HG02623 (cell line): ENCODE measurements at regions not wholly inside any gene's neighbourhood (a gene's known extent, or its start where the extent isn't known, plus 50 kb on each side); places are given as distances from the start of the nearest gene placed in this dataset.

Source experiments
- ATAC-seq: cut with Tn5 transposase; IDR thresholded peaks from one replicate; pipeline ENCODE4 v1.9.1; 2021; ENCODE audit warnings: moderate library complexity; ENCODE audit not compliant: unreplicated experiment

- no peak for ATAC-seq
Measured at GRCh38 chr10:8731121-8732095, 676.9 kb downstream of the GATA3 start.

GRCh38 chr10:8738987-8739386, 684.5 kb downstream of the GATA3 start:
- no peak for ATAC-seq

GRCh38 chr10:8752146-8752843, 697.8 kb downstream of the GATA3 start:
- no peak for ATAC-seq

GRCh38 chr10:8758029-8758428, 703.5 kb downstream of the GATA3 start:
- no peak for ATAC-seq

- no peak for ATAC-seq
Measured at GRCh38 chr10:8766899-8767298, 712.4 kb downstream of the GATA3 start.

GRCh38 chr10:8767591-8767990, 713.1 kb downstream of the GATA3 start:
- no peak for ATAC-seq

GRCh38 chr10:8768341-8768740, 713.9 kb downstream of the GATA3 start:
- no peak for ATAC-seq

- ATAC-seq = no peak
Measured at GRCh38 chr10:8768852-8769251, 714.4 kb downstream of the GATA3 start.

GRCh38 chr10:8776926-8777622, 722.6 kb downstream of the GATA3 start:
- no peak for ATAC-seq

GRCh38 chr10:8778713-8779112, 724.2 kb downstream of the GATA3 start:
- ATAC-seq = no peak

- no peak for ATAC-seq
Measured at GRCh38 chr10:8787649-8788048, 733.2 kb downstream of the GATA3 start.

- ATAC-seq = no peak
Measured at GRCh38 chr10:8790390-8790789, 735.9 kb downstream of the GATA3 start.

- no peak for ATAC-seq
Measured at GRCh38 chr10:8794860-8795259, 740.4 kb downstream of the GATA3 start.

- no peak for ATAC-seq
Measured at GRCh38 chr10:8800426-8800825, 745.9 kb downstream of the GATA3 start.

GRCh38 chr10:8803992-8804391, 749.5 kb downstream of the GATA3 start:
- ATAC-seq = no peak

- no peak for ATAC-seq
Measured at GRCh38 chr10:8810677-8811076, 756.2 kb downstream of the GATA3 start.

GRCh38 chr10:8811201-8811600, 756.7 kb downstream of the GATA3 start:
- ATAC-seq = no peak

GRCh38 chr10:8815969-8816368, 761.5 kb downstream of the GATA3 start:
- no peak for ATAC-seq

- ATAC-seq = no peak
Measured at GRCh38 chr10:8817299-8817698, 762.8 kb downstream of the GATA3 start.

GRCh38 chr10:8825611-8826010, 771.1 kb downstream of the GATA3 start:
- ATAC-seq = no peak

- no peak for ATAC-seq
Measured at GRCh38 chr10:8829592-8829991, 775.1 kb downstream of the GATA3 start.
